Trophoblast cell (in vitro differentiated cells and primary cell): ENCODE measurements at regions not wholly inside any gene's neighbourhood (a gene's known extent, or its start where the extent isn't known, plus 50 kb on each side); places are given as distances from the start of the nearest gene placed in this dataset.
A peak's percentile ranks its signal among the peaks of the same experiment; 100 is the strongest.

Source experiments
- DNase-seq, 2 donors: peaks; one replicate each; pipeline ENCODE4 v3.0.0-alpha.2; 2016
- H2AFZ ChIP-seq: 2 replicates; pipeline ENCODE4 v1.6.1; 2013; ENCODE audit warnings: low read length, moderate library complexity, mild to moderate bottlenecking; ENCODE audit not compliant: insufficient read depth, poor library complexity
- H2AK5ac ChIP-seq: 2 replicates; pipeline ENCODE4 v1.6.1; 2013; ENCODE audit warnings: mild to moderate bottlenecking, low read length
- H2BK120ac ChIP-seq: 2 replicates; pipeline ENCODE4 v1.6.1; 2013; ENCODE audit warnings: low read length, mild to moderate bottlenecking, moderate library complexity; ENCODE audit not compliant: insufficient read depth, poor library complexity
- H2BK12ac ChIP-seq: 2 replicates; pipeline ENCODE4 v1.6.1; 2013; ENCODE audit warnings: mild to moderate bottlenecking, low read length, moderate library complexity
- H2BK5ac ChIP-seq: 2 replicates; pipeline ENCODE4 v1.6.1; 2013; ENCODE audit warnings: low read length, low read depth, moderate library complexity, mild to moderate bottlenecking; ENCODE audit not compliant: poor library complexity
- H3K14ac ChIP-seq: 2 replicates; pipeline ENCODE4 v1.6.1; 2013; ENCODE audit warnings: mild to moderate bottlenecking, low read length
- H3K18ac ChIP-seq: 2 replicates; pipeline ENCODE4 v1.6.1; 2013; ENCODE audit warnings: mild to moderate bottlenecking, low read length
- H3K23ac ChIP-seq: 2 replicates; pipeline ENCODE4 v1.6.1; 2013; ENCODE audit warnings: low read length
- H3K27ac ChIP-seq: 2 replicates; pipeline ENCODE4 v1.5.1; 2013; ENCODE audit warnings: low read depth, mild to moderate bottlenecking, inconsistent platforms, low read length, moderate library complexity
- H3K27me3 ChIP-seq: 2 replicates; pipeline ENCODE4 v1.6.1; 2013; ENCODE audit warnings: inconsistent platforms, mild to moderate bottlenecking, low read length, moderate library complexity; ENCODE audit not compliant: insufficient read depth
- H3K36me3 ChIP-seq, 2 experiments: 1 replicate in 1 of 2; 2 replicates in 1 of 2; pipeline ENCODE4 v1.6.1; 2013; ENCODE audit warnings: low read length in 2 of 2, mild to moderate bottlenecking in 2 of 2, moderate library complexity in 1 of 2; ENCODE audit not compliant: insufficient read depth in 2 of 2, control insufficient read depth in 1 of 2
- H3K4ac ChIP-seq: 2 replicates; pipeline ENCODE4 v1.6.1; 2013; ENCODE audit warnings: low read depth, mild to moderate bottlenecking, low read length, moderate library complexity
- H3K4me1 ChIP-seq, 2 experiments: 1 replicate in 1 of 2; 2 replicates in 1 of 2; pipeline ENCODE4 v1.6.1; 2013; ENCODE audit warnings: low read length in 2 of 2, mild to moderate bottlenecking in 2 of 2, moderate library complexity in 1 of 2; ENCODE audit not compliant: insufficient read depth in 2 of 2, control insufficient read depth in 1 of 2
- H3K4me2 ChIP-seq: 2 replicates; pipeline ENCODE4 v1.6.1; 2013; ENCODE audit warnings: inconsistent platforms, mild to moderate bottlenecking, low read length, moderate library complexity
- H3K4me3 ChIP-seq: 2 replicates; pipeline ENCODE4 v1.5.1; 2013; ENCODE audit warnings: mild to moderate bottlenecking, low read depth, low read length, inconsistent platforms
- H3K79me1 ChIP-seq: one replicate; pipeline ENCODE4 v1.6.1; 2013; ENCODE audit warnings: low read length
- H3K79me2 ChIP-seq: 2 replicates; pipeline ENCODE4 v1.6.1; 2013; ENCODE audit warnings: low read length, mild to moderate bottlenecking; ENCODE audit not compliant: control insufficient read depth, insufficient read depth, poor library complexity
- H3K9ac ChIP-seq: 2 replicates; pipeline ENCODE4 v1.6.1; 2013; ENCODE audit warnings: mild to moderate bottlenecking, low read length
- H3K9me3 ChIP-seq: 2 replicates; pipeline ENCODE4 v1.6.1; 2013; ENCODE audit warnings: low read depth, mild to moderate bottlenecking, control low read depth, inconsistent platforms, low read length; ENCODE audit not compliant: insufficient read depth
- H4K12ac ChIP-seq: 2 replicates; pipeline ENCODE4 v1.6.1; 2013; ENCODE audit warnings: low read depth, mild to moderate bottlenecking, low read length, moderate library complexity
- H4K8ac ChIP-seq: 2 replicates; pipeline ENCODE4 v1.6.1; 2013; ENCODE audit warnings: low read depth, mild to moderate bottlenecking, low read length, moderate library complexity
- H4K91ac ChIP-seq: one replicate; pipeline ENCODE4 v1.6.1; 2013; ENCODE audit warnings: low read depth, mild to moderate bottlenecking, low read length, moderate library complexity
- WGBS: extraction: QIAGEN DNeasy Blood & Tissue Kit; methylation state at CpG from one replicate; pipeline ENCODE4 v1.1.7; 2013; ENCODE audit warnings: missing lambda C conversion rate; ENCODE audit not compliant: insufficient read length, insufficient coverage; ENCODE audit errors: extremely low coverage; 5-methylcytosine and 5-hydroxymethylcytosine counted together

DNA sequence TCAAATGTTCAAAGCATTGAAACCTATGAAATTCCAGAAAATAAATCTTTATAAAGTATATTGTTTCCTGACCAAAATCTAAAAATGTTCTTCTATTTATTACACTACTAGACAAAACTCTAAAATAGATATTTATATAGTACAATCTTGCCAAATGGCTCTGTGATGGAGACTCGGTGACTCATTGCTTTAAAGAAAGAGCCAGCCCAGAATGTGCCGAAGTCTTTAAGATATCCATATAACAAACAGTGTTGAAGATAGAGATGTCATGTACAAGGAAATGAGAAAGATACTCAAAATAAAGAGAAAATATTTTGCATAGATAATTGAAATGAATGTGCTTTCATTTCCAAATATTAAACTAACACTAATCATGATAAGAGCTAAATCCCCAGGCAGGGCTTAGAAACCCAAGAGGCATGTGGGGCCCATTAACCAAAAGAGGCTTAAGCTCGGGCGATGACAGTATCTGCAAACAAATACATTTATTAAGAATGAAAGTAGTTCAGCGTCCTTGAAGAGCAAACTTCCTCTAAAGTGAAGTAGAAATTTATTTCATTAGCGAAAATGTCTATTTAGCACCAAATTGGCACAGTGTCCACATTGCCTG, 102.1 kb upstream of the FAM9B start:
- Histone ChIP-seq H3K27ac (no peak overlapping the region), H3K27me3 (no peaks in the 10 kb centered on the region), H4K8ac (no peak overlapping the region), H3K23ac (no peak overlapping the region), H3K14ac (no peak overlapping the region), H3K79me1 (no peaks in the 10 kb centered on the region), H2BK5ac (no peak overlapping the region), H3K9me3 (no peaks in the 10 kb centered on the region), H4K12ac (no peak overlapping the region), H3K18ac (no peak overlapping the region), H3K79me2 (no peaks in the 10 kb centered on the region), H3K4me2 (no peak overlapping the region), H2AK5ac (no peak overlapping the region), H4K91ac (no peak overlapping the region), H3K4me3 (no peak overlapping the region), H2BK12ac (no peak overlapping the region), H3K9ac (no peak overlapping the region), H3K4ac (no peak overlapping the region), H3K4me1 (no peaks in the 10 kb centered on the region), H2AFZ (no peak overlapping the region), H2BK120ac (no peak overlapping the region), H3K36me3 (no peaks in the 10 kb centered on the region)
- WGBS = no CpG with 5 or more reads among the region's 6 CpGs
- no peak for DNase-seq

DNA sequence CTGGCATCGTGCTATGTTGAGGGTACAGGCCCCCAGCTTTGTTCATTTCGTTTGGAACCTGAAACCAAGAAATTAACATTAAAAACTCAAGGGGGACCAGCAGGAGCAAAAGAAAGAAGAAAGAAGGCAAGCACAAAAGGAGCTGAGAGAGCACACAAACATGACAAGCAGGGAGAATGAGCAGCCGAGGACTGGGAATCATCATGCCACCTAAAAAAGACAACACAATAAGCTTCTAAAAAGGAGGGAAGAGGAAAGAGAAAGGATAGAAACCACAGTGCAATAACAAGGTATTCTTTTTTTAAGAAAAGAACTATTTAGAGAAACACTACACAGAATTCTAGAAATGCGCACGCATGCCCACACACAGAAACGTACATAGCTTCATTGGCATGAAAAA, 103.2 kb upstream of the FAM9B start:
- Histone ChIP-seq H4K12ac (no peak overlapping the region), H3K36me3 (no peaks in the 10 kb centered on the region), H3K18ac (no peak overlapping the region), H3K4me2 (no peak overlapping the region), H3K9me3 (no peaks in the 10 kb centered on the region), H2AK5ac (no peak overlapping the region), H3K9ac (no peak overlapping the region), H4K91ac (no peak overlapping the region), H3K4ac (no peak overlapping the region), H3K14ac (no peak overlapping the region), H3K79me1 (no peaks in the 10 kb centered on the region), H2AFZ (no peak overlapping the region), H2BK5ac (no peak overlapping the region), H3K27me3 (no peaks in the 10 kb centered on the region), H2BK12ac (no peak overlapping the region), H4K8ac (no peak overlapping the region), H2BK120ac (no peak overlapping the region), H3K23ac (no peak overlapping the region), H3K4me1 (no peaks in the 10 kb centered on the region), H3K27ac (no peak overlapping the region), H3K4me3 (no peak overlapping the region), H3K79me2 (no peaks in the 10 kb centered on the region)
- no CpG with 5 or more reads among the region's 6 CpGs for WGBS
- no peak for DNase-seq

DNA sequence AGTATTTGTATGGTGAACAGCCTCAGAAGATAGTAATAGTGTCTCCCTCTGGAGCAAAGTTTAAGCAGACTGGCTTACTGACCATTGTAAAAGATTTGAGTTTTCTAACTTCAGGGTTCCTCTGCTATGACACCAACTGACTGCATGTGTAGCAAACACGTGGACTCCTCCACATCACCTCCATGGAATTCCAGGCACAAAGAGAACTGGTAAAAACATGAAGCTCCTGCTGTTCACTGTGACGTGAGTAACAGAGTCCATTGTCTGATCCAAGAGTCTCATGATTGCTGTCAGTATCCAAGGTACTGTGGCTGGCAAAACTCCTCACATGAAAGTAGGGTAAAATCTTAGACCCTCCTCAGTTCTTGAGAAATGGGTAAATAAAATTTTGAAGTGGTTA, 107.6 kb upstream of the FAM9B start:
- H3K18ac ChIP-seq = no peak overlapping the region
- H2AK5ac ChIP-seq = no peak overlapping the region
- no CpG with 5 or more reads among the region's 2 CpGs for WGBS
- no peak overlapping the region for H4K8ac ChIP-seq
- H3K9me3 ChIP-seq = no peaks in the 10 kb centered on the region
- H2BK120ac ChIP-seq = no peak overlapping the region
- peak; percentile 12 to 38 for DNase-seq
- no peak overlapping the region for H3K14ac ChIP-seq
- no peak overlapping the region for H4K91ac ChIP-seq
- no peaks in the 10 kb centered on the region for H3K79me1 ChIP-seq
- H2AFZ ChIP-seq = no peak overlapping the region
- H3K4me3 ChIP-seq = no peak overlapping the region
- no peak overlapping the region for H3K4me2 ChIP-seq
- no peak overlapping the region for H3K9ac ChIP-seq
- H3K4me1 ChIP-seq = peaks cover 0 to 4% of the 10 kb centered on the region in 2 experiments
- H3K27ac ChIP-seq = no peak overlapping the region
- H2BK12ac ChIP-seq = no peak overlapping the region
- H3K79me2 ChIP-seq = no peaks in the 10 kb centered on the region
- H3K27me3 ChIP-seq = no peaks in the 10 kb centered on the region
- no peak overlapping the region for H3K23ac ChIP-seq
- H3K4ac ChIP-seq = no peak overlapping the region
- no peak overlapping the region for H2BK5ac ChIP-seq
- H3K36me3 ChIP-seq = no peaks in the 10 kb centered on the region
- H4K12ac ChIP-seq = no peak overlapping the region

- no peak overlapping the region for H2BK120ac ChIP-seq
- no peaks in the 10 kb centered on the region for H3K79me1 ChIP-seq
- H2AFZ ChIP-seq = no peak overlapping the region
- H4K91ac ChIP-seq = no peak overlapping the region
- H3K4ac ChIP-seq = no peak overlapping the region
- H4K8ac ChIP-seq = no peak overlapping the region
- H3K4me1 ChIP-seq = peaks cover 2 to 4% of the 10 kb centered on the region in 2 experiments
- no peak overlapping the region for H3K14ac ChIP-seq
- no peak overlapping the region for H4K12ac ChIP-seq
- no peaks in the 10 kb centered on the region for H3K27me3 ChIP-seq
- H3K23ac ChIP-seq = no peak overlapping the region
- H3K27ac ChIP-seq = no peak overlapping the region
- no peaks in the 10 kb centered on the region for H3K79me2 ChIP-seq
- DNase-seq = peak in 1 of 2 donors; percentile 15
- H3K4me2 ChIP-seq = no peak overlapping the region
- no peak overlapping the region for H3K4me3 ChIP-seq
- H3K36me3 ChIP-seq = no peaks in the 10 kb centered on the region
- H3K9ac ChIP-seq = no peak overlapping the region
- H2AK5ac ChIP-seq = no peak overlapping the region
- no CpG with 5 or more reads among the region's 13 CpGs for WGBS
- no peak overlapping the region for H2BK12ac ChIP-seq
- no peak overlapping the region for H3K18ac ChIP-seq
- no peak overlapping the region for H2BK5ac ChIP-seq
- no peaks in the 10 kb centered on the region for H3K9me3 ChIP-seq
These were observed 110.8 kb upstream of the FAM9B start for GRCh38 chrX:9144701-9145241.
